HepG2 (cell line): ENCODE measurements at regions not wholly inside any gene's neighbourhood (a gene's known extent, or its start where the extent isn't known, plus 50 kb on each side); places are given as distances from the start of the nearest gene placed in this dataset.

Experiments used
- ATAC-seq: fragments of 200-7000 bp; cut with Tn5 transposase; 3 replicates; pipeline ENCODE4 v1.9.1; 2020; ENCODE audit warnings: mild to moderate bottlenecking, moderate library complexity
- BruUV-seq: library from RNA; stranded (reverse); fragments of 400-500 nt; replicated peaks from 2 replicates; lab custom pipeline; 2021; lab: Mats Ljungman, UMichigan
- CTCF ChIA-PET: fragments of 300-600 bp; formaldehyde crosslinking; extraction: SDS; loops from one replicate; lab custom pipeline; 2021; ENCODE audit warnings: low total read pairs, inconsistent platforms, low intra/inter-chr PET ratio; lab: Yijun Ruan, JAX
- POLR2A ChIA-PET: fragments of 350-600 bp; sonication (Branson Sonifier 250); formaldehyde crosslinking; loops from one replicate; lab custom pipeline; 2020; ENCODE audit warnings: antibody characterized with exemption, inconsistent platforms; lab: Yijun Ruan, JAX
- DNase-seq: peaks from one replicate; pipeline ENCODE4 v3.0.0-alpha.2; 2015; ENCODE audit warnings: low spot score
- FAIRE-seq: peaks from 3 replicates; lab custom pipeline; 2011; peaks lifted over from hg19 to GRCh38; lab: Jason Lieb, UNC
- H2AFZ ChIP-seq: one replicate; pipeline ENCODE4 v1.6.1; 2011; ENCODE audit warnings: low read length, inconsistent platforms
- H3K27ac ChIP-seq: fragments of 300-600 bp; 3 replicates; pipeline ENCODE4 v1.8.0; 2011; ENCODE audit warnings: mixed run types, mild to moderate bottlenecking, mixed read lengths, low read length, inconsistent platforms; ENCODE audit not compliant: insufficient read depth; ENCODE audit errors: extremely low read length
- H3K27me3 ChIP-seq, 2 experiments: fragments of 200-600 bp in 1 of 2; 2 replicates in 1 of 2; 3 replicates in 1 of 2; pipeline versions ENCODE4 v1.6.0 to v1.8.0; 2011; ENCODE audit warnings: low read length in 2 of 2, mild to moderate bottlenecking in 2 of 2, moderate library complexity in 2 of 2, inconsistent platforms in 1 of 2; ENCODE audit not compliant: insufficient read depth in 2 of 2, control insufficient read depth in 1 of 2
- H3K36me3 ChIP-seq, 2 experiments: fragments of 200-600 bp in 1 of 2; replicated peaks in 1 of 2; 2 replicates in 1 of 2; 3 replicates in 1 of 2; pipeline versions ENCODE4 v1.5.1 to v1.8.0; 2011; ENCODE audit warnings: low read length in 2 of 2, inconsistent platforms in 1 of 2; ENCODE audit not compliant: insufficient read depth in 2 of 2, control insufficient read depth in 1 of 2
- H3K4me1 ChIP-seq: 2 replicates; pipeline ENCODE4 v1.5.1; 2012; ENCODE audit warnings: low read length, inconsistent platforms; ENCODE audit not compliant: insufficient read depth
- H3K4me2 ChIP-seq: 2 replicates; pipeline ENCODE4 v1.6.0; 2011; ENCODE audit warnings: low read depth, low read length, inconsistent platforms
- H3K4me3 ChIP-seq, 3 experiments: fragments of 200-600 bp in 1 of 3; sonication (generic), shearing (Covaris generic) in 1 of 3; replicated peaks in 1 of 3; 2 replicates each; pipeline ENCODE4 v1.5.1; 2011 to 2016; ENCODE audit warnings: low read length in 3 of 3, inconsistent platforms in 2 of 3, low read depth in 2 of 3, mild to moderate bottlenecking in 2 of 3, control low read depth in 1 of 3, mixed read lengths in 1 of 3; ENCODE audit not compliant: insufficient read depth in 1 of 3
- H3K79me2 ChIP-seq: one replicate; pipeline ENCODE4 v1.6.1; 2011; ENCODE audit warnings: low read length, inconsistent platforms; ENCODE audit not compliant: insufficient read depth
- H3K9ac ChIP-seq: 2 replicates; pipeline ENCODE4 v1.6.0; 2011; ENCODE audit warnings: mild to moderate bottlenecking, low read depth, low read length, inconsistent platforms; ENCODE audit not compliant: insufficient read depth
- H3K9me3 ChIP-seq: 2 replicates; pipeline ENCODE4 v1.5.1; 2012; ENCODE audit warnings: mild to moderate bottlenecking, low read length
- H4K20me1 ChIP-seq: 2 replicates; pipeline ENCODE4 v1.6.0; 2011; ENCODE audit warnings: inconsistent platforms, mild to moderate bottlenecking, low read length, moderate library complexity; ENCODE audit not compliant: insufficient read depth
- GZF1 ChIP-seq: sonication (generic); formaldehyde crosslinking; IDR thresholded peaks from 2 replicates; pipeline ENCODE4 v1.5.1; 2020; ENCODE audit warnings: mild to moderate bottlenecking, missing genetic modification reagents
- MED8 ChIP-seq: sonication (generic); formaldehyde crosslinking; IDR thresholded peaks from 2 replicates; pipeline ENCODE4 v1.8.1; 2023; ENCODE audit warnings: mild to moderate bottlenecking, missing genetic modification reagents; ENCODE audit not compliant: insufficient replicate concordance
- NR2F6 ChIP-seq, 2 experiments: IDR thresholded peaks; 2 replicates each; pipeline ENCODE4 v1.6.1; 2016; ENCODE audit warnings: antibody characterized with exemption in 1 of 2, mild to moderate bottlenecking in 1 of 2
- RBM39 ChIP-seq: fragments of 200-400 bp; formaldehyde crosslinking; IDR thresholded peaks from one replicate; pipeline ENCODE4 v1.6.1; 2018; ENCODE audit warnings: antibody characterized with exemption, mild to moderate bottlenecking, low read depth, low read length; ENCODE audit not compliant: poor library complexity, severe bottlenecking
- ZIK1 ChIP-seq: sonication (generic); formaldehyde crosslinking; IDR thresholded peaks from 2 replicates; pipeline ENCODE4 v1.5.0; 2020; ENCODE audit warnings: mild to moderate bottlenecking, low read depth, missing genetic modification reagents, borderline replicate concordance
- ZNF101 ChIP-seq: sonication (generic); formaldehyde crosslinking; IDR thresholded peaks from 2 replicates; pipeline ENCODE4 v1.4.0; 2020; ENCODE audit warnings: mild to moderate bottlenecking, low read depth, missing genetic modification reagents, borderline replicate concordance
- ZNF230 ChIP-seq: sonication (generic); formaldehyde crosslinking; IDR thresholded peaks from 2 replicates; pipeline ENCODE4 v1.4.0; 2020; ENCODE audit warnings: mild to moderate bottlenecking, missing genetic modification reagents
- ZNF550 ChIP-seq: sonication (generic); formaldehyde crosslinking; IDR thresholded peaks from 2 replicates; pipeline ENCODE4 v1.4.0; 2020; ENCODE audit warnings: mild to moderate bottlenecking, missing genetic modification reagents, borderline replicate concordance
- ZSCAN20 ChIP-seq: sonication (generic); formaldehyde crosslinking; IDR thresholded peaks from 2 replicates; pipeline ENCODE4 v1.4.0; 2020; ENCODE audit warnings: missing genetic modification reagents, mild to moderate bottlenecking, borderline replicate concordance
- WGBS: methylation state at CpG from one replicate; pipeline ENCODE4 v1.1.6; 2017; ENCODE audit warnings: low lambda C conversion rate; 5-methylcytosine and 5-hydroxymethylcytosine counted together
- in situ Hi-C: cut with HindIII; loops from 2 replicates; pipeline ENCODE4 v1.10.0; 2017; ENCODE audit warnings: low pct_unique_long_range_greater_than_20kb; ENCODE audit not compliant: extremely low pct_ligation_motif_present
- intact Hi-C: fragments of 100-400 bp; cut with micrococcal nuclease; formaldehyde crosslinking; loops from one replicate; pipeline ENCODE4 v1.10.0; 2022; ENCODE audit not compliant: unreplicated experiment
- TF ChIP-seq, protein P1 (sequence below): sonication (generic); formaldehyde crosslinking; IDR thresholded peaks from 2 replicates; pipeline ENCODE4 v1.8.1; 2023; ENCODE audit warnings: mild to moderate bottlenecking, missing genetic modification reagents
- TF ChIP-seq, protein P2 (sequence below): sonication (generic); formaldehyde crosslinking; IDR thresholded peaks from 2 replicates; pipeline ENCODE4 v1.4.0; 2020; ENCODE audit warnings: low read depth, mild to moderate bottlenecking, missing genetic modification reagents
- TF ChIP-seq, protein P3 (sequence below): sonication (generic); formaldehyde crosslinking; IDR thresholded peaks from 2 replicates; pipeline ENCODE4 v1.4.0; 2020; ENCODE audit warnings: mild to moderate bottlenecking, missing genetic modification reagents, borderline replicate concordance
- TF ChIP-seq, protein P4 (sequence below): IDR thresholded peaks from 2 replicates; pipeline ENCODE4 v1.6.1; 2016; ENCODE audit warnings: missing biosample characterization, missing genetic modification reagents, low read depth
- TF ChIP-seq, protein P5 (sequence below): sonication (generic); formaldehyde crosslinking; IDR thresholded peaks from 2 replicates; pipeline ENCODE4 v1.4.0; 2020; ENCODE audit warnings: missing genetic modification reagents

DNA sequence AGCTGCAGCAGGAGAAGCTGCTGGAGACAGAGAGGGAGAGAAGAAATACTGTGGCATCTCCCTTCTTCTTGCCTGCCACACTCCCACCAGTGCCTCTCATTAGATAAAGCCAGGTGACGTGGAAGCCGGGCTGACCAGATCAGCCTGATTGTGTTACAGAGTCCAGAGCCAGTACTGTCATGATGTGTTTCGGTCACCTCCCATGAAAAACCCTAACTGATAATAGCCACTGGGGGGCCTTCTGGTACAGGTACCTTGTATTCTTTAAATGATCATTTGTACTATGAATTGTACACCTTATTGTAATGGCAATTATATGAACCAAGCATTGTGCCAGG is 125.8 kb upstream of the TMEM108 start:
- ATAC-seq: no peak
- H3K27ac ChIP-seq: no peak overlapping the region
- intact Hi-C loops: no loop called here
- ChIA-PET POLR2A (no interaction called here), CTCF (no interaction called here)
- in situ Hi-C loops: loop anchor here (25.0 kb wide), 1 partner anchor 100 kb away; no protein-coding TSS in a partner anchor
- H3K27me3 ChIP-seq: no peaks in the 10 kb centered on the region
- no peak for DNase-seq
- no peaks in the 10 kb centered on the region for H3K4me1 ChIP-seq
- no peak overlapping the region for H3K4me3 ChIP-seq
- FAIRE-seq: no peak
- no peaks in the 10 kb centered on the region for H3K9me3 ChIP-seq
- BruUV-seq: no TSS peak
- no peaks in the 10 kb centered on the region for H3K36me3 ChIP-seq
- H3K9ac ChIP-seq: no peak overlapping the region
- no peak overlapping the region for H3K4me2 ChIP-seq
- no CpG with 5 or more reads among the region's 3 CpGs for WGBS
- no peaks in the 10 kb centered on the region for H3K79me2 ChIP-seq
- no peaks in the 10 kb centered on the region for H4K20me1 ChIP-seq
- no peak overlapping the region for H2AFZ ChIP-seq
- TF ChIP-seq, protein P1, sequence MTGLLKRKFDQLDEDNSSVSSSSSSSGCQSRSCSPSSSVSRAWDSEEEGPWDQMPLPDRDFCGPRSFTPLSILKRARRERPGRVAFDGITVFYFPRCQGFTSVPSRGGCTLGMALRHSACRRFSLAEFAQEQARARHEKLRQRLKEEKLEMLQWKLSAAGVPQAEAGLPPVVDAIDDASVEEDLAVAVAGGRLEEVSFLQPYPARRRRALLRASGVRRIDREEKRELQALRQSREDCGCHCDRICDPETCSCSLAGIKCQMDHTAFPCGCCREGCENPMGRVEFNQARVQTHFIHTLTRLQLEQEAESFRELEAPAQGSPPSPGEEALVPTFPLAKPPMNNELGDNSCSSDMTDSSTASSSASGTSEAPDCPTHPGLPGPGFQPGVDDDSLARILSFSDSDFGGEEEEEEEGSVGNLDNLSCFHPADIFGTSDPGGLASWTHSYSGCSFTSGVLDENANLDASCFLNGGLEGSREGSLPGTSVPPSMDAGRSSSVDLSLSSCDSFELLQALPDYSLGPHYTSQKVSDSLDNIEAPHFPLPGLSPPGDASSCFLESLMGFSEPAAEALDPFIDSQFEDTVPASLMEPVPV (CRISPR knock-in tag): no peak
- no peak for TF ChIP-seq ZNF101 (CRISPR knock-in tag)
- no peak for TF ChIP-seq ZNF550 (CRISPR knock-in tag)
- TF ChIP-seq ZNF230 (CRISPR knock-in tag): no peak
- TF ChIP-seq, protein P2, sequence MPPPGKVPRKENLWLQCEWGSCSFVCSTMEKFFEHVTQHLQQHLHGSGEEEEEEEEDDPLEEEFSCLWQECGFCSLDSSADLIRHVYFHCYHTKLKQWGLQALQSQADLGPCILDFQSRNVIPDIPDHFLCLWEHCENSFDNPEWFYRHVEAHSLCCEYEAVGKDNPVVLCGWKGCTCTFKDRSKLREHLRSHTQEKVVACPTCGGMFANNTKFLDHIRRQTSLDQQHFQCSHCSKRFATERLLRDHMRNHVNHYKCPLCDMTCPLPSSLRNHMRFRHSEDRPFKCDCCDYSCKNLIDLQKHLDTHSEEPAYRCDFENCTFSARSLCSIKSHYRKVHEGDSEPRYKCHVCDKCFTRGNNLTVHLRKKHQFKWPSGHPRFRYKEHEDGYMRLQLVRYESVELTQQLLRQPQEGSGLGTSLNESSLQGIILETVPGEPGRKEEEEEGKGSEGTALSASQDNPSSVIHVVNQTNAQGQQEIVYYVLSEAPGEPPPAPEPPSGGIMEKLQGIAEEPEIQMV (CRISPR knock-in tag): no peak
- TF ChIP-seq RBM39: no peak
- no peak for TF ChIP-seq GZF1
- TF ChIP-seq, protein P3, sequence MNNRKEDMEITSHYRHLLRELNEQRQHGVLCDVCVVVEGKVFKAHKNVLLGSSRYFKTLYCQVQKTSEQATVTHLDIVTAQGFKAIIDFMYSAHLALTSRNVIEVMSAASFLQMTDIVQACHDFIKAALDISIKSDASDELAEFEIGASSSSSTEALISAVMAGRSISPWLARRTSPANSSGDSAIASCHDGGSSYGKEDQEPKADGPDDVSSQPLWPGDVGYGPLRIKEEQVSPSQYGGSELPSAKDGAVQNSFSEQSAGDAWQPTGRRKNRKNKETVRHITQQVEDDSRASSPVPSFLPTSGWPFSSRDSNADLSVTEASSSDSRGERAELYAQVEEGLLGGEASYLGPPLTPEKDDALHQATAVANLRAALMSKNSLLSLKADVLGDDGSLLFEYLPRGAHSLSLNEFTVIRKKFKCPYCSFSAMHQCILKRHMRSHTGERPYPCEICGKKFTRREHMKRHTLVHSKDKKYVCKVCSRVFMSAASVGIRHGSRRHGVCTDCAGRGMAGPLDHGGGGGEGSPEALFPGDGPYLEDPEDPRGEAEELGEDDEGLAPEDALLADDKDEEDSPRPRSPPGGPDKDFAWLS: no peak
- TF ChIP-seq ZIK1 (CRISPR knock-in tag): no peak
- TF ChIP-seq ZSCAN20 (CRISPR knock-in tag): no peak
- no peak for TF ChIP-seq MED8 (CRISPR knock-in tag)
- TF ChIP-seq, protein P4, sequence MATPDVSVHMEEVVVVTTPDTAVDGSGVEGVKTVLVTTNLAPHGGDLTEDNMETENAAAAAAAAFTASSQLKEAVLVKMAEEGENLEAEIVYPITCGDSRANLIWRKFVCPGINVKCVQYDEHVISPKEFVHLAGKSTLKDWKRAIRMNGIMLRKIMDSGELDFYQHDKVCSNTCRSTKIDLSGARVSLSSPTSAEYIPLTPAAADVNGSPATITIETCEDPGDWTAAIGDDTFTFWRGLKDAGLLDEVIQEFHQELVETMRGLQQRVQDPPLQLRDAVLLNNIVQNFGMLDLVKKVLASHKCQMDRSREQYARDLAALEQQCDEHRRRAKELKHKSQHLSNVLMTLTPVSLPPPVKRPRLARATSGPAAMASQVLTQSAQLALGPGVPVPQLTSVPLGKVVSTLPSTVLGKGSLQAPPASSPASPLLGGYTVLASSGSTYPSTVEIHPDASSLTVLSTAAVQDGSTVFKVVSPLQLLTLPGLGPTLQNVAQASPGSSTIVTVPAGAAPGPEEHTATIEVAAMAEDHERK (CRISPR knock-in tag): no peak
- TF ChIP-seq NR2F6 (IDR thresholded peaks at IDR 0.05): no peak
- no peak for TF ChIP-seq NR2F6 (CRISPR knock-in tag; IDR thresholded peaks at IDR 0.05)
- TF ChIP-seq, protein P5, sequence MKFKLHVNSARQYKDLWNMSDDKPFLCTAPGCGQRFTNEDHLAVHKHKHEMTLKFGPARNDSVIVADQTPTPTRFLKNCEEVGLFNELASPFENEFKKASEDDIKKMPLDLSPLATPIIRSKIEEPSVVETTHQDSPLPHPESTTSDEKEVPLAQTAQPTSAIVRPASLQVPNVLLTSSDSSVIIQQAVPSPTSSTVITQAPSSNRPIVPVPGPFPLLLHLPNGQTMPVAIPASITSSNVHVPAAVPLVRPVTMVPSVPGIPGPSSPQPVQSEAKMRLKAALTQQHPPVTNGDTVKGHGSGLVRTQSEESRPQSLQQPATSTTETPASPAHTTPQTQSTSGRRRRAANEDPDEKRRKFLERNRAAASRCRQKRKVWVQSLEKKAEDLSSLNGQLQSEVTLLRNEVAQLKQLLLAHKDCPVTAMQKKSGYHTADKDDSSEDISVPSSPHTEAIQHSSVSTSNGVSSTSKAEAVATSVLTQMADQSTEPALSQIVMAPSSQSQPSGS (CRISPR knock-in tag): no peak
